Neuronal stem cell (in vitro differentiated cells): ENCODE measurements at regions not wholly inside any gene's neighbourhood (a gene's known extent, or its start where the extent isn't known, plus 50 kb on each side); places are given as distances from the start of the nearest gene placed in this dataset.

Experiments used
- DNase-seq: peaks from one replicate; pipeline ENCODE4 v3.0.0-alpha.2; 2013; ENCODE audit warnings: low spot score
- H2AFZ ChIP-seq: one replicate; pipeline ENCODE4 v1.6.1; 2013; ENCODE audit warnings: mild to moderate bottlenecking, low read length, inconsistent platforms
- H2AK5ac ChIP-seq: 2 replicates; pipeline ENCODE4 v1.6.1; 2013; ENCODE audit warnings: low read depth, mild to moderate bottlenecking, inconsistent platforms, low read length, moderate library complexity, mixed read lengths
- H2BK120ac ChIP-seq: 2 replicates; pipeline ENCODE4 v1.6.1; 2013; ENCODE audit warnings: low read depth, mild to moderate bottlenecking, inconsistent platforms, low read length, moderate library complexity, mixed read lengths
- H2BK12ac ChIP-seq: one replicate; pipeline ENCODE4 v1.6.1; 2013; ENCODE audit warnings: low read length, inconsistent platforms
- H2BK15ac ChIP-seq: 2 replicates; pipeline ENCODE4 v1.6.1; 2013; ENCODE audit warnings: mild to moderate bottlenecking, low read length, inconsistent platforms, mixed read lengths
- H2BK5ac ChIP-seq: one replicate; pipeline ENCODE4 v1.6.1; 2013; ENCODE audit warnings: inconsistent platforms, mild to moderate bottlenecking, low read length, moderate library complexity
- H3K14ac ChIP-seq: one replicate; pipeline ENCODE4 v1.6.1; 2013; ENCODE audit warnings: low read length, inconsistent platforms
- H3K18ac ChIP-seq: 2 replicates; pipeline ENCODE4 v1.6.1; 2013; ENCODE audit warnings: low read length, inconsistent platforms
- H3K23ac ChIP-seq: 2 replicates; pipeline ENCODE4 v1.6.1; 2013; ENCODE audit warnings: low read depth, mild to moderate bottlenecking, mixed read lengths, low read length, inconsistent platforms; ENCODE audit not compliant: poor library complexity
- H3K27ac ChIP-seq: replicated peaks from 3 replicates; pipeline ENCODE4 v1.5.1; 2013; ENCODE audit warnings: low read length, inconsistent platforms
- H3K27me3 ChIP-seq, 3 experiments: 2 replicates each; pipeline ENCODE4 v1.6.1; 2013; ENCODE audit warnings: low read length in 3 of 3, mild to moderate bottlenecking in 2 of 3, inconsistent platforms in 1 of 3, low read depth in 1 of 3, mixed read lengths in 1 of 3, moderate library complexity in 1 of 3; ENCODE audit not compliant: control insufficient read depth in 3 of 3, insufficient read depth in 3 of 3
- H3K36me3 ChIP-seq, 2 donors: replicated peaks in 1 of 2; 2 replicates each; pipeline ENCODE4 v1.6.1; 2013; ENCODE audit warnings: low read length in 2 of 2; ENCODE audit not compliant: control insufficient read depth in 2 of 2, insufficient read depth in 2 of 2
- H3K4ac ChIP-seq: 2 replicates; pipeline ENCODE4 v1.6.1; 2013; ENCODE audit warnings: inconsistent platforms, mild to moderate bottlenecking, low read length, moderate library complexity
- H3K4me1 ChIP-seq, 2 donors: 1 replicate in 1 of 2; 2 replicates in 1 of 2; pipeline ENCODE4 v1.6.1; 2013; ENCODE audit warnings: low read length in 2 of 2, low read depth in 1 of 2; ENCODE audit not compliant: control insufficient read depth in 2 of 2, insufficient read depth in 1 of 2
- H3K4me2 ChIP-seq: one replicate; pipeline ENCODE4 v1.6.1; 2013; ENCODE audit warnings: mild to moderate bottlenecking, low read length, inconsistent platforms; ENCODE audit not compliant: insufficient read depth, poor library complexity, severe bottlenecking
- H3K4me3 ChIP-seq, 2 donors: 2 replicates each; pipeline ENCODE4 v1.5.1; 2013; ENCODE audit warnings: low read length in 2 of 2, mild to moderate bottlenecking in 2 of 2, inconsistent platforms in 1 of 2, moderate library complexity in 1 of 2
- H3K79me1 ChIP-seq: one replicate; pipeline ENCODE4 v1.6.1; 2013; ENCODE audit warnings: low read depth, mild to moderate bottlenecking, inconsistent platforms, low read length, moderate library complexity
- H3K9ac ChIP-seq: one replicate; pipeline ENCODE4 v1.6.1; 2013; ENCODE audit warnings: mild to moderate bottlenecking, low read depth, low read length, inconsistent platforms; ENCODE audit not compliant: poor library complexity
- H3K9me3 ChIP-seq, 2 donors: replicated peaks in 1 of 2; 2 replicates each; pipeline versions ENCODE3 to v1.6.1; 2013; ENCODE audit warnings: low read length in 2 of 2, mild to moderate bottlenecking in 2 of 2, inconsistent platforms in 1 of 2, low read depth in 1 of 2, mixed read lengths in 1 of 2, moderate library complexity in 1 of 2; ENCODE audit not compliant: control insufficient read depth in 2 of 2, insufficient read depth in 1 of 2
- H4K8ac ChIP-seq: one replicate; pipeline ENCODE4 v1.6.1; 2013; ENCODE audit warnings: low read depth, mild to moderate bottlenecking, inconsistent platforms, low read length, moderate library complexity
- H4K91ac ChIP-seq: one replicate; pipeline ENCODE4 v1.6.1; 2013; ENCODE audit warnings: low read length, low read depth, mild to moderate bottlenecking, inconsistent platforms; ENCODE audit not compliant: poor library complexity
- WGBS, 2 donors: extraction: QIAGEN DNeasy Blood & Tissue Kit; methylation state at CpG; one replicate each; pipeline ENCODE4 v1.1.7; 2013; ENCODE audit warnings: missing lambda C conversion rate in 2 of 2, mixed read lengths in 1 of 2; ENCODE audit not compliant: insufficient read length in 2 of 2, insufficient replicate concordance in 1 of 2; ENCODE audit errors: extremely low coverage in 2 of 2; 5-methylcytosine and 5-hydroxymethylcytosine counted together

- no peaks in the 10 kb centered on the region for H3K4me1 ChIP-seq
- H3K4ac ChIP-seq, result no peak overlapping the region
- DNase-seq, result no peak
- H4K8ac ChIP-seq, result no peak overlapping the region
- H2BK5ac ChIP-seq, result no peak overlapping the region
- no peaks in the 10 kb centered on the region for H3K79me1 ChIP-seq
- no peak overlapping the region for H4K91ac ChIP-seq
- no peak overlapping the region for H2AK5ac ChIP-seq
- no peak overlapping the region for H2AFZ ChIP-seq
- no CpG with 5 or more reads among the region's 10 CpGs for WGBS, 2 donors
- H3K14ac ChIP-seq, result no peak overlapping the region
- H3K9ac ChIP-seq, result no peak overlapping the region
- no peaks in the 10 kb centered on the region for H3K27me3 ChIP-seq
- H3K18ac ChIP-seq, result no peak overlapping the region
- no peaks in the 10 kb centered on the region for H3K9me3 ChIP-seq
- H2BK12ac ChIP-seq, result no peak overlapping the region
- H2BK120ac ChIP-seq, result no peak overlapping the region
- no peak overlapping the region for H3K27ac ChIP-seq
- no peaks in the 10 kb centered on the region for H3K36me3 ChIP-seq
- no peak overlapping the region for H3K4me2 ChIP-seq
- H3K23ac ChIP-seq, result no peak overlapping the region
- no peak overlapping the region for H2BK15ac ChIP-seq
- H3K4me3 ChIP-seq, result no peak overlapping the region
Observed at GRCh38 chr13:111612886-111613285, 292.4 kb downstream of the TEX29 start.

DNA sequence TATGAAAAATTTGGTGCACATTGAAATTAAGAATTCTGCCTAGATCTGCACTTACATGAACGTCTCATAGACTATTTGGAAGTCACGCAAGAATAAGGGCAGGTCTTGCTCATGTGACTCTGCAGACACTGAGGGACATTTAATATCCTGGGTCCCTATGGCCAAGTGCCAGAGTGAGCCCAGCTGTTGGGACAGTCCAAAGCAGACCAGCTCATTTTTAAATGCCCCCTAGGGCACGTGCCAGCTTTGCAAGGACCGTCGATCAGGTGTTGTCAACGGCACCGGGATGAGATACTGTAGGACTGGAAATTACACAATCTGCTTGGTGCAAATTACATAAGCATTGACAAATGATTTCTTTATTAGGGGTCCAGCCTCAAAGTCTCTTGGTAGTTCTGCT, 293.6 kb downstream of the TEX29 start:
- no peak overlapping the region for H4K8ac ChIP-seq
- no peak overlapping the region for H2BK120ac ChIP-seq
- no peaks in the 10 kb centered on the region for H3K27me3 ChIP-seq
- H2BK12ac ChIP-seq, result no peak overlapping the region
- no peak overlapping the region for H2BK5ac ChIP-seq
- no peak overlapping the region for H3K4ac ChIP-seq
- no peak overlapping the region for H3K27ac ChIP-seq
- no peaks in the 10 kb centered on the region for H3K79me1 ChIP-seq
- H3K36me3 ChIP-seq, result no peaks in the 10 kb centered on the region
- no peak overlapping the region for H2BK15ac ChIP-seq
- no CpG with 5 or more reads among the region's 7 CpGs for WGBS, 2 donors
- no peaks in the 10 kb centered on the region for H3K4me1 ChIP-seq
- no peak overlapping the region for H3K4me3 ChIP-seq
- H3K9me3 ChIP-seq, result no peaks in the 10 kb centered on the region
- no peak for DNase-seq
- H3K23ac ChIP-seq, result no peak overlapping the region
- H2AK5ac ChIP-seq, result no peak overlapping the region
- no peak overlapping the region for H4K91ac ChIP-seq
- H3K4me2 ChIP-seq, result no peak overlapping the region
- no peak overlapping the region for H3K9ac ChIP-seq
- no peak overlapping the region for H3K18ac ChIP-seq
- no peak overlapping the region for H3K14ac ChIP-seq
- H2AFZ ChIP-seq, result no peak overlapping the region

DNA sequence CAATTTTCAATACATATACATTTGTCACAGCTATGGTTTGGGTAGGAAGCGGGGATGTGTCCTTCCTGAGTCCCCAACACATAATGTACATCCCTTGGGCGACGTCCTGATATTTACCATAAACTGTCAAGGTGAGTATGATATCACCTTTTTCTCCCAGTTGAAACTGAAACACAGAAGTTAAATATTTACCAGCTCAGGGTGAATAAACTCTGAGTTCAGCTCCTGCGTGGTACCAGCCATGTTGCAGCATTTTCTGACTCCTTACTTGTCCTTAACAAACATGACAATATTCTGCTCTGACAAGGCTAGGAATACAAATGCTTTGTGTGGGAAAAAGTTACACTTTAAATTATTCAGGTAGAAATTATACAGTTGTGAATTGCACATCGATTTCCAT, 294.2 kb downstream of the TEX29 start:
- no peaks in the 10 kb centered on the region for H3K79me1 ChIP-seq
- no peaks in the 10 kb centered on the region for H3K4me1 ChIP-seq
- no peak overlapping the region for H3K27ac ChIP-seq
- no peak overlapping the region for H3K9ac ChIP-seq
- no peak overlapping the region for H3K23ac ChIP-seq
- H3K18ac ChIP-seq, result no peak overlapping the region
- no CpG with 5 or more reads among the region's 5 CpGs for WGBS, 2 donors
- DNase-seq, result no peak
- H2BK15ac ChIP-seq, result no peak overlapping the region
- no peaks in the 10 kb centered on the region for H3K27me3 ChIP-seq
- no peak overlapping the region for H3K4ac ChIP-seq
- H3K9me3 ChIP-seq, result no peaks in the 10 kb centered on the region
- no peak overlapping the region for H4K91ac ChIP-seq
- H2BK12ac ChIP-seq, result no peak overlapping the region
- H3K36me3 ChIP-seq, result no peaks in the 10 kb centered on the region
- no peak overlapping the region for H2AK5ac ChIP-seq
- no peak overlapping the region for H2AFZ ChIP-seq
- H2BK120ac ChIP-seq, result no peak overlapping the region
- H3K4me2 ChIP-seq, result no peak overlapping the region
- H3K4me3 ChIP-seq, result no peak overlapping the region
- no peak overlapping the region for H4K8ac ChIP-seq
- H2BK5ac ChIP-seq, result no peak overlapping the region
- no peak overlapping the region for H3K14ac ChIP-seq

DNA sequence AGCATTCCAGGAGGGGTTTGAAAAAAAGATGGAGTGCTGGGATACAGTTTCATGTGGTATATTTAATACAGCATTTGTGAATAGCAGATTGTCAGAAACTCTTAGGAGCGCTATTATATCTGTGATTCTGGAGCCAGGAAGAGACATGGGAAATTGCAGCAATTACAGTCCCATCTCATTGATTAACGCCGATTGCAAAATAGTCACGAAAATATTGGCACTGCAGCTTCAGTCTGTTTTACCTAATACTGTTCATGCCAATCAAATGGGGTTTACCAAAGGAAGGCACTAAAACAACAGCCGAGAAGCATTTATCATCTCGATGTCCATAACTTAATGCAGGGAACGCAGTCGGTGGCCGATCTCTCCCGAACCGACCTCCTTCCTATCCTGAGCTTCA, 295.8 kb downstream of the TEX29 start:
- WGBS, 2 donors, result no CpG with 5 or more reads among the region's 11 CpGs

More for the DNA sequence above, 295.8 kb downstream of the TEX29 start:
- no peak overlapping the region for H3K4ac ChIP-seq
- H3K4me1 ChIP-seq, result peaks cover 2% of the 10 kb centered on the region in 2 donors
- no peak overlapping the region for H3K23ac ChIP-seq
- H2AFZ ChIP-seq, result no peak overlapping the region
- H3K27ac ChIP-seq, result no peak overlapping the region
- no peak overlapping the region for H3K4me2 ChIP-seq
- no peak overlapping the region for H3K14ac ChIP-seq
- no peak overlapping the region for H2BK12ac ChIP-seq
- H2BK120ac ChIP-seq, result no peak overlapping the region
- DNase-seq, result no peak
- H3K9ac ChIP-seq, result no peak overlapping the region
- H3K36me3 ChIP-seq, result peaks cover 0 to 2% of the 10 kb centered on the region in 2 donors
- no peak overlapping the region for H4K91ac ChIP-seq
- no peak overlapping the region for H4K8ac ChIP-seq
- no peak overlapping the region for H3K18ac ChIP-seq
- no peak overlapping the region for H3K4me3 ChIP-seq
- H2BK15ac ChIP-seq, result no peak overlapping the region
- H2AK5ac ChIP-seq, result no peak overlapping the region
- peaks cover 3% of the 10 kb centered on the region for H3K79me1 ChIP-seq
- no peak overlapping the region for H2BK5ac ChIP-seq
- no peaks in the 10 kb centered on the region for H3K9me3 ChIP-seq
- H3K27me3 ChIP-seq, result no peaks in the 10 kb centered on the region
